ENCODE measurements at regions not wholly inside any gene's neighbourhood (a gene's known extent, or its start where the extent isn't known, plus 50 kb on each side); places are given as distances from the start of the nearest gene placed in this dataset.

DNA sequence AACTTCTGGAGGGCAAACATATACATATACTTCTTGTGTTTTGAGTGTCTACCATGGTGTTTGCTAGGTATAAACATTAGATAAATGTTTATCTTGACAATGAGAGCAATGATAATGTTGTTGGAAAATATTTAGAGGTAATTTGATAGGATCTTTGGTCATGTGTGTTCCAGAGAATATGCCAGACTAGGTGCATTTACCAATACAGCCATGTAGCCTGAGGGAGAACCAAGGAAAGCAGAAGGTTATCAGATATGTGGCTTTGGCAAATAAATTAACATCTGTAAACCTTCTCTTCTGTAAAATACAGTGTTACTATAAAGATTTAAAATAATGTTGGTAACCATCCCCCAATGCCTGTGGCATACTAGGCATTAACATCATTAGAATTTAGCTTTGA is 226.8 kb downstream of the C11orf87 start:
- TF ChIP-seq RAD21 (IDR thresholded peaks at IDR 0.05; ENCODE audit: low read depth) (no peak), EGR1 (IDR thresholded peaks at IDR 0.05) (no peak), CEBPB (IDR thresholded peaks at IDR 0.05) (no peak), YY1 (IDR thresholded peaks at IDR 0.05; ENCODE audit: low read depth) (no peak), TAF1 (IDR thresholded peaks at IDR 0.05; ENCODE audit: low read depth) (no peak), EP300 (IDR thresholded peaks at IDR 0.05; ENCODE audit: borderline replicate concordance) (no peak), FOXM1 (IDR thresholded peaks at IDR 0.05; ENCODE audit: borderline replicate concordance, low read depth) (no peak)
- TF ChIP-seq, protein P1, sequence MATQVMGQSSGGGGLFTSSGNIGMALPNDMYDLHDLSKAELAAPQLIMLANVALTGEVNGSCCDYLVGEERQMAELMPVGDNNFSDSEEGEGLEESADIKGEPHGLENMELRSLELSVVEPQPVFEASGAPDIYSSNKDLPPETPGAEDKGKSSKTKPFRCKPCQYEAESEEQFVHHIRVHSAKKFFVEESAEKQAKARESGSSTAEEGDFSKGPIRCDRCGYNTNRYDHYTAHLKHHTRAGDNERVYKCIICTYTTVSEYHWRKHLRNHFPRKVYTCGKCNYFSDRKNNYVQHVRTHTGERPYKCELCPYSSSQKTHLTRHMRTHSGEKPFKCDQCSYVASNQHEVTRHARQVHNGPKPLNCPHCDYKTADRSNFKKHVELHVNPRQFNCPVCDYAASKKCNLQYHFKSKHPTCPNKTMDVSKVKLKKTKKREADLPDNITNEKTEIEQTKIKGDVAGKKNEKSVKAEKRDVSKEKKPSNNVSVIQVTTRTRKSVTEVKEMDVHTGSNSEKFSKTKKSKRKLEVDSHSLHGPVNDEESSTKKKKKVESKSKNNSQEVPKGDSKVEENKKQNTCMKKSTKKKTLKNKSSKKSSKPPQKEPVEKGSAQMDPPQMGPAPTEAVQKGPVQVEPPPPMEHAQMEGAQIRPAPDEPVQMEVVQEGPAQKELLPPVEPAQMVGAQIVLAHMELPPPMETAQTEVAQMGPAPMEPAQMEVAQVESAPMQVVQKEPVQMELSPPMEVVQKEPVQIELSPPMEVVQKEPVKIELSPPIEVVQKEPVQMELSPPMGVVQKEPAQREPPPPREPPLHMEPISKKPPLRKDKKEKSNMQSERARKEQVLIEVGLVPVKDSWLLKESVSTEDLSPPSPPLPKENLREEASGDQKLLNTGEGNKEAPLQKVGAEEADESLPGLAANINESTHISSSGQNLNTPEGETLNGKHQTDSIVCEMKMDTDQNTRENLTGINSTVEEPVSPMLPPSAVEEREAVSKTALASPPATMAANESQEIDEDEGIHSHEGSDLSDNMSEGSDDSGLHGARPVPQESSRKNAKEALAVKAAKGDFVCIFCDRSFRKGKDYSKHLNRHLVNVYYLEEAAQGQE (IDR thresholded peaks at IDR 0.05; ENCODE audit: low read depth) = no peak
- TF ChIP-seq, protein P2, sequence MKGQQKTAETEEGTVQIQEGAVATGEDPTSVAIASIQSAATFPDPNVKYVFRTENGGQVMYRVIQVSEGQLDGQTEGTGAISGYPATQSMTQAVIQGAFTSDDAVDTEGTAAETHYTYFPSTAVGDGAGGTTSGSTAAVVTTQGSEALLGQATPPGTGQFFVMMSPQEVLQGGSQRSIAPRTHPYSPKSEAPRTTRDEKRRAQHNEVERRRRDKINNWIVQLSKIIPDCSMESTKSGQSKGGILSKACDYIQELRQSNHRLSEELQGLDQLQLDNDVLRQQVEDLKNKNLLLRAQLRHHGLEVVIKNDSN (IDR thresholded peaks at IDR 0.05) = no peak
- TF ChIP-seq, protein P3, sequence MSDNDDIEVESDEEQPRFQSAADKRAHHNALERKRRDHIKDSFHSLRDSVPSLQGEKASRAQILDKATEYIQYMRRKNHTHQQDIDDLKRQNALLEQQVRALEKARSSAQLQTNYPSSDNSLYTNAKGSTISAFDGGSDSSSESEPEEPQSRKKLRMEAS (IDR thresholded peaks at IDR 0.05) = no peak

Data from Ishikawa (cell line).